HG03432 (cell line): ENCODE measurements at regions not wholly inside any gene's neighbourhood (a gene's known extent, or its start where the extent isn't known, plus 50 kb on each side); places are given as distances from the start of the nearest gene placed in this dataset.

Experiments used
- ATAC-seq: cut with Tn5 transposase; IDR thresholded peaks from one replicate; pipeline ENCODE4 v1.9.1; 2021; ENCODE audit warnings: mild to moderate bottlenecking, moderate library complexity; ENCODE audit not compliant: unreplicated experiment

- no peak for ATAC-seq
Measured at GRCh38 chr18:41703744-41704530, 251.1 kb upstream of the PIK3C3 start.

- ATAC-seq = no peak
Measured at GRCh38 chr18:41700416-41700815, 254.6 kb upstream of the PIK3C3 start.

GRCh38 chr18:41695441-41695840 lies 259.6 kb upstream of the PIK3C3 start:
- ATAC-seq = peak; percentile 72

GRCh38 chr18:41693008-41693407 lies 262.0 kb upstream of the PIK3C3 start:
- no peak for ATAC-seq

GRCh38 chr18:41690332-41691127 lies 264.5 kb upstream of the PIK3C3 start:
- ATAC-seq = no peak

GRCh38 chr18:41687138-41687537 lies 267.9 kb upstream of the PIK3C3 start:
- ATAC-seq = no peak

- no peak for ATAC-seq
Measured at GRCh38 chr18:41681138-41681880, 273.7 kb upstream of the PIK3C3 start.

GRCh38 chr18:41674506-41674905 lies 280.5 kb upstream of the PIK3C3 start:
- no peak for ATAC-seq

GRCh38 chr18:41666231-41666630 lies 288.8 kb upstream of the PIK3C3 start:
- ATAC-seq = no peak

- no peak for ATAC-seq
Measured at GRCh38 chr18:41665210-41665609, 289.8 kb upstream of the PIK3C3 start.

- no peak for ATAC-seq
Measured at GRCh38 chr18:41660654-41661053, 294.4 kb upstream of the PIK3C3 start.

GRCh38 chr18:41659438-41660130 lies 295.4 kb upstream of the PIK3C3 start:
- no peak for ATAC-seq

- ATAC-seq = no peak
Measured at GRCh38 chr18:41657189-41657588, 297.8 kb upstream of the PIK3C3 start.

GRCh38 chr18:41655074-41655473 lies 300.0 kb upstream of the PIK3C3 start:
- no peak for ATAC-seq

GRCh38 chr18:41647914-41648313 lies 307.1 kb upstream of the PIK3C3 start:
- no peak for ATAC-seq

- no peak for ATAC-seq
Measured at GRCh38 chr18:41646915-41647620, 308.0 kb upstream of the PIK3C3 start.

GRCh38 chr18:41645589-41646360 lies 309.3 kb upstream of the PIK3C3 start:
- ATAC-seq = no peak

GRCh38 chr18:41644466-41644865 lies 310.6 kb upstream of the PIK3C3 start:
- no peak for ATAC-seq

GRCh38 chr18:41643427-41643826 lies 311.6 kb upstream of the PIK3C3 start:
- ATAC-seq = no peak

- ATAC-seq = no peak
Measured at GRCh38 chr18:41642756-41643155, 312.3 kb upstream of the PIK3C3 start.
